Brain pericyte (primary cell): ENCODE measurements at regions not wholly inside any gene's neighbourhood (a gene's known extent, or its start where the extent isn't known, plus 50 kb on each side); places are given as distances from the start of the nearest gene placed in this dataset.

ENCODE experiments used
- DNase-seq: peaks from one replicate; pipeline ENCODE4 v3.0.0-alpha.2; 2012; ENCODE audit warnings: low read depth, low spot score

DNA sequence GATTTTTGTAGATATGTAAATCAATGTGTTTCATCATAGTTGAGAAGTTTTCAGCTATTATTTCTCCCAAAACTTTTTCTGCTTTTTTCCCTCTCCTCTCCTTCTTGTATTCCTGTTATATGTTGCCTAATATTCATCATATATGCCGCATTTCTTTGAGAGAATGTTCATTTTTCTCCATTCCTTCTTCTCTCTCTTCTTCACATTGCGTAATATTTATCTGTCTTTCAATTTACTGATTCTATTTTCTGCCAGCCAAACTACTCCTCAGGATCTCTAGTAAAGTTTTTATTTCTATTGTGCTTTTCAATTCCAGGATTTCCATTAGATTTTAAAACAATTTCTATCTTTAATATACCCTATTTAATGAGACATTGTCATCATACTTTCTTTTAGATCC, 896.8 kb downstream of the EPHA7 start:
- DNase-seq, result no peak

- no peak for DNase-seq
These were observed 897.8 kb downstream of the EPHA7 start for GRCh38 chr6:92521553-92521952.

DNA sequence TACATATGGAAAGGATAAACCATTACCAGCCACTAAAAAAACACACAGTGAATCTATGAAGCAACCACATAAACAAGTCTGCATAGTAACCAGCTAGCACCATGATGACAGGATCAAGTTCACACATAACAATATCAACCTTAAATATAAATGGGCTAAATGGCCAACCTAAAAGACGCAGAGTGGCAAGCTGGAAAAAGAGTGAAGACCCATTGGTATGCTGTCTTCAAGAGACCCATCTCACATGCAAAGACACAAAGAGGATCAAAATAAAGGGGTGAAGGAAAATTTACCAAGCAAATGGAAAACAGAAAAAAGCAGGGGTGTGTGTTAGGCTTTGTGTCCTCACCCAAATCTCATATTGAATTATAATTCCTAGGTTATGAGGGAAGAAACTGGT, 909.2 kb downstream of the EPHA7 start:
- DNase-seq, result no peak

DNA sequence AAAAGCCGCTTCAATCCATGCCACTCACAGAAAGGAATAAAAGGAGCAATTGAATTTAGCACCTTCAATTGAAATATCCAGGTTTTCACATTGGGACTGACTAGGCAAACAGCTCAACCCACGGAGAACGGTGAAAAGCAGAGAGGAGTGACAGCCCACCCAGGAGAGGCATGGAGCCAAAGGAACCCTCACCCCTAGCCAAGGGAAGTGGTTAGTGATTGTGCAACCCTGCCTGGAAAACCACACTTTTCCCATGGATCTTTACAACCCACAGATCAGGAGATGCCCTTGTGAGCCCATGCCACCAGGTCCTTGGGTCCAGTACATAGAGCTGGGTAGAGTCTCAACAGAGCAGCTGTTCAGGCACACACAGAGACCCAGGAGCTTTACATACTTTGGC, 911.8 kb downstream of the EPHA7 start:
- DNase-seq, result no peak

- DNase-seq, result no peak
These were observed 914.9 kb downstream of the EPHA7 start for GRCh38 chr6:92504509-92504908.

- no peak for DNase-seq
These were observed 922.1 kb downstream of the EPHA7 start for GRCh38 chr6:92497281-92497680.

DNA sequence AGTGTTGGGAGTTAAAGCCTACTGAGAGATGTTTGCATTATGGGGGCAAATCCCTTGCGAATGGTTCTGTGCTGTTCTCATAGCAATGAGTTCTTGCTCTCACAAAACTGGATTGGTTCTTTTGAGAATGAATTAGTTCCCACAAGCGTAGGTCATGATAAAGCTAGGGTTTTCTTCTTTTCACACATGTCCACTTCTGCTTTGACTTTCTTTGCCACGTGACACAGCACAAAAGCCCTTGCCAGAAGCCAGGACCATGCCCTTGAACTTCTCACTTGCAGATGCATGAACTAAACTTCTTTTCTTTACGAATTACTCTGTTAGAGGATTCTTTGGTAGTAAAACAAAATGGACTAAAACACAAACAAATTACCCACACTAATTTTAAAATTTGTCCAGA, 922.8 kb downstream of the EPHA7 start:
- no peak for DNase-seq

GRCh38 chr6:92495242-92495641, 924.1 kb downstream of the EPHA7 start:
- no peak for DNase-seq

DNA sequence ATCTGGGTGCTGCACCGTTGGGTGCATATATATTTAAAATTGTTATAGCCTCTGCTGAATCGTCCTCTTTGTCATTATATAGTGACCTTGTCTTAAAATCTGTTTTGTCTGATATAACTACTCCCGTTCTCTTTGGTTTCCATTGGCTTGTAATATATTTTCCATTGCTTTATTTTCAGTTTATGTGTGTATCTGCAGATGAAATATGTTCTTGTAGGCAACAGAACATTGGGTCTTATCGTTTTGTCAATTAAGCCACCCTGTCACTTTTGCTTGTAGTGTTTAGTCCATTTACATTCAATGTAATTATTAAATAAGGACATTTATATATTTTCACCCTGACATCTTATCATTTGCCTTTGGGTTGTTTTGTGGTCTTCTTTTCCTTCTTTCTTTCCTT, 933.9 kb downstream of the EPHA7 start:
- no peak for DNase-seq

DNA sequence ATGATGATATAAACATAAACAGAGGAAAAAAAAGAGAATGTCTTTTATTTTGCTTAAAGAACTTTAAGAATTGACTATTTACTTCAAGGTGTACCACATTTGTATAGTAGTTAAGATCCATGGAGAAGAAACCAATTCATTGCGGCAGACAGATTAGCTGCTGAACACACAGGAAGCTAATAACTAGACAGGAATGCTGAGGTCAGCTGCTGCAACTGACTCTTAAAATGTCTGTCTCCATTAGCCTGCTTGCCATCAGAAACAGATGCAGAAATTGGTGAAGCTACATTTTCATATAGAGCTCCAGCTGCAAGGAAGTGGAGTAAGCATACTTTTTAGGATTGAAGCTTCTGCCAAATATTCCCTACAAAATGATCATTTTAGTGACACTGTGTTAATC, 939.5 kb downstream of the EPHA7 start:
- no peak for DNase-seq

DNA sequence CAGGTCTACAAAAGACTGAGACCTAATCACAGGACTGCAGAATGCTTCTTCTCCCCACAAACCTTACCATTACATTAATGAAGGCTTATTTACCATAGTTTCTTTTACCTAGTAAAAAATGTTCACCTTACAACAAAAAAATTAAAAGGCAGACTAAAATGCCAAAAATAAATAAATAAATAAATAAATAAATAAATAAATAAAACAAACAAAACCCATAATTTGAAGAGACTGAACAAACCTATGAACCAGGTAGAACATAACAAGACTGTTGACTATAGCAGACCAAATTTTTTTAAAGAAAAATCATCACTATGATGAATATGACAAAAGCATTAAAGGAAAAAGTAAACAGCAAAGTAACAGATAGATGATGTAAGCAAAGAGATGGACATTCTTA, 946.3 kb downstream of the EPHA7 start:
- no peak for DNase-seq

DNA sequence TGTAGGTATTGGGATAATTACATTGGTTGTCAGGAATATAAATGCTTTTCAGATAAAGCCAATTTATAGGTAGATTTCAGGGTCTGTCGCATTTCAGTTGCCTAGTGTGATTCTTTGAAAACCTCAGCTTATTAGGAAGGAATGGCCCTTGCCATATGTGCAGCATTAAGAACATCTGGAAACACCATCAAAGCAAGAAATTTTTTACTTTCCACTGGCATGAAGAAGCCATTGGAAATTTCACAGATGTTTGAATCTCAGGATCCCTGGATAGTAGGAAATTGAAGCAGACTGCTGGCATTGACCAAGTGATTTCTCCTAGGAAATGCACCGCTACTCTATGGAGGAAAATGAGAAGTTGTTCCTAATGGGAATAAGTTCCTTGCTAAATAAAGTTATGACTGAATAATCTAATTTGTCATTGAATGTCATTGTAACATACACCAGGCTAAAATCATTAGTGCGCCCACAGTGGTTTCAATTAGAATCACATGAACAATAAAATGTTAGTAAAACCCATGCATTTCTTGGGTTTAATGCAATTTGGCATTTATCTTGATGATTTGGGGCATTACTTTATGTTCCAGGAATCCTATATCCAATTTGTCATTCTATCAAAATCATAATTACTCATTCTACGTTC, 950.1 kb downstream of the EPHA7 start:
- DNase-seq, result no peak

DNA sequence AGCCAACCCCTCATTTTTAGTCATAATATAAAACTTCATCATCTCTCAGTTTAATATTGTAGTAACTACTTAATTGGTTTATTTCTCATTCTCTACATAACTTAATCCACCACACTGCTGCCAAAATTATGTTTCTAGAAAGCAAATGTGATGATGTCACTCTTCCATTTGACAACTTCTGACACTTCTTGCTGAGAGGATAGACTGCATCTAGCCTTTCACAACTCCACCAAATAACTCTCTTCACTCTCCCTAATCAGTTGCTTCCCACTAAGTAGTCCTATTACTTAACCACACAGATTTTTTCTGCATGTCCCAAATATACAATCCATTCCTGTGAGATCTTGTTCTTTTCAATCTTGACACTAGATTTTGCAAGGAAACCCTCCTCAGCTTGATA, 951.3 kb downstream of the EPHA7 start:
- no peak for DNase-seq

DNA sequence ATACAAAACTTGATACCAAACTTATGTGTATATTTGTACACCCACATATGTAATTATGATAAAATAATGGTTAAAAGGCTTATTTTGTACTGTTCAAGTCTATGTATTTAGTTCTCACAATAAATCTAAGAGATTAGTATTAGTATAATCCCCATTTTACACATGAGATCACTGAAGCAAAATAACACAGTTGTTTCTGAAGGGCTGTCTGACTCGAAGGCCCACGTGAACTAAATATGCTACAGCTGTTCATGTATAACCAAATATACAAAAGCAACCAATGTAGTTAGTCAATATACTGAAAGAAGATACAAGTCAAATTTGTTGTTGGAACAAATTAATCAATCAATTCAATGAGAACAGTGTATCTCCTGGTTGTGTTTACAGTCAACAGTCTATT, 959.2 kb downstream of the EPHA7 start:
- DNase-seq, result no peak

GRCh38 chr6:92459606-92460005, 959.8 kb downstream of the EPHA7 start:
- no peak for DNase-seq

- no peak for DNase-seq
These were observed 973.3 kb downstream of the EPHA7 start for GRCh38 chr6:92446052-92446451.

GRCh38 chr6:92433911-92434310, 985.4 kb downstream of the EPHA7 start:
- DNase-seq, result no peak

DNA sequence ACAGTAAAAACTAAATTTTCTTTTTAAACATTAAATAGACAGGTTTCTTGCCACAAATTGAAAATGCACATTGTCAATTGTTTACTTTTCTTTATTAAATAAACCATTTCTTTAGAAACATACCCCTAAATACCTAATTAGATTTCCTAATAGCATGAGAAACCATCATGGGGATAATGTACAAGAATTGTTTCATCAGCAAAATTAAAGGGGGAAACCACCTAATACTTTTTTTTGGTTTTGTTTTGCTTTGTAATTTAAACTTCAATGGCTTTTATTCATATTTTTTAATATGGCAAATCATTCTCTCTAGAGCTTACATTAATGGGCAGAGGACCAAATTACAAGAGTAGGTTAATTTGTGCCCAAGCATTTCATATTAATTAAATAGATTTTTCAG, 987.9 kb downstream of the EPHA7 start:
- DNase-seq, result no peak

GRCh38 chr6:92428448-92428847, 990.9 kb downstream of the EPHA7 start:
- DNase-seq, result no peak

DNA sequence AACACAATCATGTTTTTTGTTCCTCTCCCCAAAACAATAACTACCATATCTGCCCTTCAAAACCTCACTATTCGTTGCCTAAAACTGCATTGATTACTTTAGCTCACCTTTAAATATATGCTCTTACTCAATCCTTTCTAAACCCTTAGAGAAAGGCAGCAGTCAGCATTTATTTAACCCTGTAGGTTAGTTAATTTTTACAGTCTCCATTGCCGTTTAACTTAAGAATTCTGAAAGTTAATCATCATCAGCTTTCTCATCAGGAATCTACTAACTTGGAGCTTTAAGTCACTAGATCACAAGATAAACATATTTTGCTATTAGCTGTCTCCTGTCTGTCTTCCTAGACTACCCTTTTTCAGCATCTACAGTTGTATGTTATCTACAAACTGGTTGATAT, 991.9 kb downstream of the EPHA7 start:
- DNase-seq, result no peak

GRCh38 chr6:92415656-92416055, 1003.7 kb downstream of the EPHA7 start:
- DNase-seq, result no peak

DNA sequence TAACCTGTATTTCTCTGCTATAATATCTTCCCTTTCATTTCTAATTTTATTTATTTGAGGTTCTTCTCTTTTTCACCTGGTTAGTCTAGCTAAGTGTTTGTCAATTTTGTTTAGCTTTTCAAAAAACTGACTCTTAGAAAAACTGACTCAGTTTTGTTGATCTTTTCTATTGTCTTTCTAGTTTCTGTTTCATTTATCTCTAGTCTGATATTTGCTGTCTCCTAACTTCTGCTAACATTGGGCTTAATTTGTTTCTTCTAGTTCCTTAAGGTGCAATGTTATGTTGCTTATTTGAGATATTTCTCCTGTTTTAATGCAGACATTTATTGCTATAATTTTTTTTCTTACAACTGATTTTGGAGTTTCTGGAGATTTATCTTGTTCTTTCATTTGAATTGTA, 1011.0 kb downstream of the EPHA7 start:
- no peak for DNase-seq

GRCh38 chr6:92404281-92404680, 1015.1 kb downstream of the EPHA7 start:
- no peak for DNase-seq

DNA sequence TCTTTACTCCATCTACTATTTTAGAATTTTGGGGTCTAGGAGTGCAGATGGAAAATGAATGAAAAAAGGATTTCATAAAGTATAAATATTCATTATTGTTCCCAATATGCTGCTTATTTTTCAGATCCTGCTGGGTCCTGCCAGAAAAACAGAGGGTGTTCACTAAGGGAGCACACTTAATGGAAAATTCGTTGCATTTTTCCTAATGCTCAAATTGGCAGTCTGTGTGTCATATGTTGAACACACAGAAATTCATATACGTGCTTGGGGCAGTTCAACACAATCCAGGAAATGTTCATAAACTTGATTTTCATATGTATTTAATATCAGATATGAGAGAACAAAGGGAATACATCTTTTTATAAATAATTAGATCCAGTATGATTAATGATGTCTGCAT, 1019.4 kb downstream of the EPHA7 start:
- DNase-seq, result no peak
